ENCODE measurements at regions not wholly inside any gene's neighbourhood (a gene's known extent, or its start where the extent isn't known, plus 50 kb on each side); places are given as distances from the start of the nearest gene placed in this dataset.
A peak's percentile ranks its signal among the peaks of the same experiment; 100 is the strongest.

GRCh38 chr19:30115947-30116346 lies 173.9 kb downstream of the URI1 start (continued):
- TF ChIP-seq MYB (IDR thresholded peaks at IDR 0.05; ENCODE audit: borderline replicate concordance, low read depth, low read length) = no peak

GRCh38 chr19:30116530-30116929 lies 174.5 kb downstream of the URI1 start:
- ChIA-PET RAD21 (ENCODE audit: unreplicated experiment) (no interaction called here), POLR2A (no interaction called here), CTCF (no interaction called here), SMC1A (ENCODE audit: uncharacterized antibody, unreplicated experiment) (no interaction called here)
- H3K4me1 ChIP-seq (ENCODE audit: control insufficient read depth, insufficient read depth, low read length) = no peaks in the 10 kb centered on the region
- no peak overlapping the region for H3K27ac ChIP-seq (ENCODE audit: control insufficient read depth, insufficient read depth)
- TF ChIP-seq RELA (IDR thresholded peaks at IDR 0.05; ENCODE audit: borderline replicate concordance, partially characterized antibody) (no peak), SREBF2 (IDR thresholded peaks at IDR 0.05; ENCODE audit: low read length) (no peak), JUNB (IDR thresholded peaks at IDR 0.05) (no peak), ZNF24 (IDR thresholded peaks at IDR 0.05) (no peak), STAT3 (IDR thresholded peaks at IDR 0.05; ENCODE audit: low read depth, low read length) (no peak), POLR2AphosphoS5 (IDR thresholded peaks at IDR 0.05; ENCODE audit: low read length) (no peak), BCLAF1 (IDR thresholded peaks at IDR 0.05) (no peak)
- TF ChIP-seq, protein P1, sequence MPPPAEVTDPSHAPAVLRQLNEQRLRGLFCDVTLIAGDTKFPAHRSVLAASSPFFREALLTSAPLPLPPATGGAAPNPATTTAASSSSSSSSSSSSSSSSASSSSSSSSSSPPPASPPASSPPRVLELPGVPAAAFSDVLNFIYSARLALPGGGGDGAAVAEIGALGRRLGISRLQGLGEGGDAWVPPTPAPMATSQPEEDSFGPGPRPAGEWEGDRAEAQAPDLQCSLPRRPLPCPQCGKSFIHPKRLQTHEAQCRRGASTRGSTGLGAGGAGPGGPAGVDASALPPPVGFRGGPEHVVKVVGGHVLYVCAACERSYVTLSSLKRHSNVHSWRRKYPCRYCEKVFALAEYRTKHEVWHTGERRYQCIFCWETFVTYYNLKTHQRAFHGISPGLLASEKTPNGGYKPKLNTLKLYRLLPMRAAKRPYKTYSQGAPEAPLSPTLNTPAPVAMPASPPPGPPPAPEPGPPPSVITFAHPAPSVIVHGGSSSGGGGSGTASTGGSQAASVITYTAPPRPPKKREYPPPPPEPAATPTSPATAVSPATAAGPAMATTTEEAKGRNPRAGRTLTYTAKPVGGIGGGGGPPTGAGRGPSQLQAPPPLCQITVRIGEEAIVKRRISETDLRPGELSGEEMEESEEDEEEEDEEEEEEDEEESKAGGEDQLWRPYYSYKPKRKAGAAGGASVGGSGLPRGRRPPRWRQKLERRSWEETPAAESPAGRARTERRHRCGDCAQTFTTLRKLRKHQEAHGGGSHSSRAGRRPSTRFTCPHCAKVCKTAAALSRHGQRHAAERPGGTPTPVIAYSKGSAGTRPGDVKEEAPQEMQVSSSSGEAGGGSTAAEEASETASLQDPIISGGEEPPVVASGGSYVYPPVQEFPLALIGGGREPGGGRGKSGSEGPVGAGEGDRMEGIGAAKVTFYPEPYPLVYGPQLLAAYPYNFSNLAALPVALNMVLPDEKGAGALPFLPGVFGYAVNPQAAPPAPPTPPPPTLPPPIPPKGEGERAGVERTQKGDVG (CRISPR knock-in tag; IDR thresholded peaks at IDR 0.05) = no peak
- no peak overlapping the region for H2AFZ ChIP-seq (ENCODE audit: control insufficient read depth, low read depth, low read length)
- no peak overlapping the region for H3K4me2 ChIP-seq (ENCODE audit: control insufficient read depth, insufficient read depth)
- H4K20me1 ChIP-seq (ENCODE audit: control insufficient read depth, insufficient read depth) = no peaks in the 10 kb centered on the region
- H3K36me3 ChIP-seq (ENCODE audit: control insufficient read depth in 2 of 2, insufficient read depth in 2 of 2, low read length in 1 of 2) = no peaks in the 10 kb centered on the region
- H3K9me3 ChIP-seq (replicated peaks; ENCODE audit: control insufficient read depth, insufficient read depth, low read length) = no peaks in the 10 kb centered on the region
- intact Hi-C loops (cut with micrococcal nuclease; ENCODE audit: unreplicated experiment) = no loop called here
- no peaks in the 10 kb centered on the region for H3K79me2 ChIP-seq (ENCODE audit: control insufficient read depth, insufficient read depth, low read length)
- no TSS peak for BruUV-seq (replicated peaks)
- ATAC-seq (no peak), FAIRE-seq (peak; percentile 49), DNase-seq (ENCODE audit: low read depth, low spot score) (no peak)
- in situ Hi-C loops (cut with MboI) = no loop called here
- no peaks in the 10 kb centered on the region for H3K27me3 ChIP-seq (replicated peaks in 1 of 2; ENCODE audit: control insufficient read depth in 2 of 2, insufficient read depth in 2 of 2, low read length in 1 of 2)
- H3K9ac ChIP-seq (ENCODE audit: control insufficient read depth, insufficient read depth, low read length) = no peak overlapping the region
- no peak overlapping the region for H3K4me3 ChIP-seq
